ENCODE measurements at regions not wholly inside any gene's neighbourhood (a gene's known extent, or its start where the extent isn't known, plus 50 kb on each side); places are given as distances from the start of the nearest gene placed in this dataset.

DNA sequence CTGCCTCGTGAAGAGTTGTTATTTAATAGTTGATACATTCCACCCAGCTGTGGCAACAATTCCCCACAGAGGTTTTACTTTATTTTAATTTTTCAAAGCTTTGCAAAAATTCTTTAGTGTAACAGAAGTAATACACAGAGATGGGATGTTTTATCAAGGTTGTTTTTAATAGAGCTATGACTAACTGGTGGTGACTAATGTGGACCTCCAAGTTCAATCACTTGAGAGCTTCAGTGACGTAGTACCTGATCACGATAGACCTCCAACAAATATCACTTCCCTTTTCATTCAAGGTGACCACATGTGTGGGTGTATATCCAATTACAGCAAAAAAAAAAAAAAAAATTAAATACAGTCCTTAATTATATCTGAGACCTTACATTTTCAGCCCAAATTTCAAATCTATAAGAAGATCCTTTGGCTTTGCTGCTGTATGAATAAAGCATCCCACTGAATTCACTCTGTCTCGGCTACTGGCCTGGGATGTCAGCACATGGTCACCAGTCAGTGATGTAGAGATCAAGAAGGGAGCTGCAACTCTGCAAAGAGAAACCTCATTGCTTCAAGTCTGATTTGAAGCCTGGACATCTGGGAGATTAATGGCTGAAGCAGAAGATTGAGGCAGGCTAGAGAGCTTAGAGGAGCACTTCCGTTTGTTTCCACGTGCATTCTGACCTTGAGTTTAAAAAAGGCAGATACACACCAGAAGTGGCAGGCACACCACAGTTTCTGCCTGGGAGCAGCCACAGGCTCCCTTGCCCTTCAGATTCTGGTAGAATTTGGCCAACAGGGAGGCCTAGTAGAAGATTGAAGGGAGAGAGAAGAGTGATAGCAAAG, 345.9 kb upstream of the NOCT start:
- Histone ChIP-seq H3K9me3 (no peaks in the 10 kb centered on the region), H3K4me1 (no peaks in the 10 kb centered on the region), H3K36me3 (replicated peaks in 1 of 2; ENCODE audit: insufficient read depth in 1 of 2, low read depth in 2 of 2) (no peaks in the 10 kb centered on the region), H3K27me3 (no peaks in the 10 kb centered on the region), H3K4me3 (no peak overlapping the region), H3K27ac (no peak overlapping the region)
- no peak for TF ChIP-seq POLR2A (IDR thresholded peaks at IDR 0.05)
- TF ChIP-seq, protein P1, sequence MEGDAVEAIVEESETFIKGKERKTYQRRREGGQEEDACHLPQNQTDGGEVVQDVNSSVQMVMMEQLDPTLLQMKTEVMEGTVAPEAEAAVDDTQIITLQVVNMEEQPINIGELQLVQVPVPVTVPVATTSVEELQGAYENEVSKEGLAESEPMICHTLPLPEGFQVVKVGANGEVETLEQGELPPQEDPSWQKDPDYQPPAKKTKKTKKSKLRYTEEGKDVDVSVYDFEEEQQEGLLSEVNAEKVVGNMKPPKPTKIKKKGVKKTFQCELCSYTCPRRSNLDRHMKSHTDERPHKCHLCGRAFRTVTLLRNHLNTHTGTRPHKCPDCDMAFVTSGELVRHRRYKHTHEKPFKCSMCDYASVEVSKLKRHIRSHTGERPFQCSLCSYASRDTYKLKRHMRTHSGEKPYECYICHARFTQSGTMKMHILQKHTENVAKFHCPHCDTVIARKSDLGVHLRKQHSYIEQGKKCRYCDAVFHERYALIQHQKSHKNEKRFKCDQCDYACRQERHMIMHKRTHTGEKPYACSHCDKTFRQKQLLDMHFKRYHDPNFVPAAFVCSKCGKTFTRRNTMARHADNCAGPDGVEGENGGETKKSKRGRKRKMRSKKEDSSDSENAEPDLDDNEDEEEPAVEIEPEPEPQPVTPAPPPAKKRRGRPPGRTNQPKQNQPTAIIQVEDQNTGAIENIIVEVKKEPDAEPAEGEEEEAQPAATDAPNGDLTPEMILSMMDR (IDR thresholded peaks at IDR 0.05): no peak
- 58 to 67% methylated on average over 6 of the region's 6 CpGs for WGBS, 2 donors
- intact Hi-C loops (cut with DNase I): no loop called here
- no peak for ATAC-seq
- DNase-seq: no peak

DNA sequence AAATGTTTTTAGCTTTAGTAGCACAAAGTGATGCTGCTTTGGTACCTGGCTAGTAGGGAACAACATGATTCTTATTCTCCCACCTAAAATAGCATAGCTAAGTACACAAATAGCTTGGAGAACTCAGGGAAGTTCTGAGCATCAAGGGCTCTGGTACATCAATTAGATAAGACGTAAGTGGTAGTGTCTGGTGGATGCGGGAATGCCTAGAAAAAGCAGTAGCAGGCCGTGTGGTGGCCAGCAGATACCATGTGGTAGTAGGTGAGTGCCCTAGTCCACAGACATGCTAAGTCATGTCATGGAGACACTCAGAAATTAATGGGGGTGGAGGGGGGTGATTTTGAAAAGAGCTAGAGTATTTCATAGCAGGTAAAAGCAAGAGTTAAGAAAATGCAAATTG, 347.3 kb upstream of the NOCT start:
- no peak for DNase-seq
- H3K36me3 ChIP-seq (replicated peaks in 1 of 2; ENCODE audit: insufficient read depth in 1 of 2, low read depth in 2 of 2): no peaks in the 10 kb centered on the region
- no peak overlapping the region for H3K4me3 ChIP-seq
- ATAC-seq: no peak
- WGBS, 2 donors: 84 to 95% methylated on average over 3 of the region's 3 CpGs
- H3K27ac ChIP-seq: no peak overlapping the region
- intact Hi-C loops (cut with DNase I): no loop called here
- no peaks in the 10 kb centered on the region for H3K9me3 ChIP-seq
- H3K27me3 ChIP-seq: no peaks in the 10 kb centered on the region
- TF ChIP-seq, protein P1 (IDR thresholded peaks at IDR 0.05): no peak
- no peak for TF ChIP-seq POLR2A (IDR thresholded peaks at IDR 0.05)
- H3K4me1 ChIP-seq: no peaks in the 10 kb centered on the region

DNA sequence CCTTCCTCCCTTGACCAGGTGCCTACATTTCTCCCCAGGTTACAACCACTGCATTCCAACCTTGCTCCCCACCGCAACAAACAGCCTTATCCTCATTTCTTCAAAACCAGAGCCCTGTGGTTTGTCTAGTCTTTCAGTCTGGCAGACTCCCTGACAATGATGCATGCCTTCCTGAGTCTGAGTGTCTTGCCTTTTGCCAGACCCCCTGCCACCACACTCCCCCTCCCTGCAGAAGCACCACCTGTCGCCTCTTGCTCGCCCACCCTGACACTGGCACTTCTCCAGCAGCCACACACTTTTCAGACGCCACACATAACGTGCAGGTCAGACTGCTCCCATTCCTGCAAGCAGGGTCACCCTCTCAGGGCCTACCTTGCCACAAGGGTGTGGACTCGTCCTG, 349.2 kb upstream of the NOCT start:
- Histone ChIP-seq H3K9me3 (no peaks in the 10 kb centered on the region), H3K27ac (no peak overlapping the region), H3K4me1 (no peaks in the 10 kb centered on the region), H3K27me3 (no peaks in the 10 kb centered on the region), H3K36me3 (replicated peaks in 1 of 2; ENCODE audit: insufficient read depth in 1 of 2, low read depth in 2 of 2) (no peaks in the 10 kb centered on the region), H3K4me3 (no peak overlapping the region)
- intact Hi-C loops (cut with DNase I): no loop called here
- 82 to 89% methylated on average over 6 of the region's 6 CpGs for WGBS, 2 donors
- no peak for ATAC-seq
- TF ChIP-seq POLR2A (IDR thresholded peaks at IDR 0.05): no peak
- DNase-seq: no peak

DNA sequence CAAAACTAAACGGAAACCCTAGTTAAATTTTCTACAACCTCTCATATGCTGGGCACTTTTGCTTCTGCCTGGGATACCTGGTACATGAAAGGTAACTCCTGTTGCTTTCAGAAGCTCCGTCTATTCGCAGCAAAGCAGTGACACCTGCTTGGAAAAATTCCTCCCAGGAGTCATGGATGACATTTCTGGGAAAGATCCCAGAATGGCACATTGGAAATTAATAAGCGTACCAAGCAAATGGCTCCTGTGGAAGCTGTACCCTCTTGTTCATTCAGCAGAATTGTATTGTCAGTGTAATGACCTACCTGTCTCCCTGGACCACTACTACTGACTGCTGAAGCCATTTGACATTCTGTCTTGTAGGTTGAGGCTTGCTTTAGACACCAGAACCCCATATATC, 349.7 kb upstream of the NOCT start:
- ATAC-seq (no peak), DNase-seq (no peak)
- TF ChIP-seq, protein P1 (IDR thresholded peaks at IDR 0.05): no peak
- no peak for TF ChIP-seq POLR2A (IDR thresholded peaks at IDR 0.05)
- no peaks in the 10 kb centered on the region for H3K36me3 ChIP-seq (replicated peaks in 1 of 2; ENCODE audit: insufficient read depth in 1 of 2, low read depth in 2 of 2)
- intact Hi-C loops (cut with DNase I): no loop called here
- H3K4me1 ChIP-seq: no peaks in the 10 kb centered on the region
- H3K4me3 ChIP-seq: no peak overlapping the region
- no peaks in the 10 kb centered on the region for H3K9me3 ChIP-seq
- H3K27me3 ChIP-seq: no peaks in the 10 kb centered on the region
- 90 to 91% methylated on average over 4 of the region's 4 CpGs for WGBS, 2 donors
- H3K27ac ChIP-seq: no peak overlapping the region

DNA sequence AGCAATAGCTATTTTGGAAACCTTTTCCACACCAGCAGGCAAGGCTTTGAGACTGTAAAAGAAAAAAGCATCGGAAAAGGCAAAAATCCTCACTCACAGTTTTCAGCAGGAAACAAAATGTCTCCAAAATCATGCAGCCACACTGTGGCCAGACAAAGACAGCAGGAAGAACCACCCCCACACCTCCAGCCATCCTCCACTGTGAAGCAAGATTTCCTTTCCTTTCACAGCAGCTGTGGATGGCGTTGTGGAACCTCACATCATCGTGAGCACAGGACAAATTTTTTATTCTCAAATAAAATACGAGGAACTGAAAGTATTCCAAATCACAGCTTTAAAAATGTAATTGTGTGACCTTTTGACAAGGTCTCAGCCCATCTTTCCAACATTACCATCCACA, 351.7 kb upstream of the NOCT start:
- intact Hi-C loops (cut with DNase I): no loop called here
- H3K4me1 ChIP-seq: no peaks in the 10 kb centered on the region
- 65% methylated on average over 4 of the region's 4 CpGs for WGBS, 2 donors
- no peak overlapping the region for H3K27ac ChIP-seq
- DNase-seq (no peak), ATAC-seq (no peak)
- no peak overlapping the region for H3K4me3 ChIP-seq
- no peak for TF ChIP-seq POLR2A (IDR thresholded peaks at IDR 0.05)
- TF ChIP-seq, protein P1 (IDR thresholded peaks at IDR 0.05): no peak
- H3K27me3 ChIP-seq: no peaks in the 10 kb centered on the region
- no peaks in the 10 kb centered on the region for H3K36me3 ChIP-seq (replicated peaks in 1 of 2; ENCODE audit: insufficient read depth in 1 of 2, low read depth in 2 of 2)
- H3K9me3 ChIP-seq: no peaks in the 10 kb centered on the region
